ENCODE measurements at regions not wholly inside any gene's neighbourhood (a gene's known extent, or its start where the extent isn't known, plus 50 kb on each side); places are given as distances from the start of the nearest gene placed in this dataset.
"Not testable (repeated sequence)": the region's sequence is repeated elsewhere in the genome, so short reads cannot be mapped to it uniquely, and the experiment has no call there.

GRCh38 chr19:27851543-27852060 lies 1361.3 kb downstream of the UQCRFS1 start:
- DNase-seq (ENCODE audit: low read depth in 2 of 2) = no peak

- no peak for DNase-seq (ENCODE audit: low read depth in 2 of 2)
Observed at GRCh38 chr19:27851002-27851481, 1361.9 kb downstream of the UQCRFS1 start.

- DNase-seq (ENCODE audit: low read depth in 2 of 2) = no peak
Observed at GRCh38 chr19:27846944-27847343, 1366.0 kb downstream of the UQCRFS1 start.

- DNase-seq (ENCODE audit: low read depth in 2 of 2) = no peak
Observed at GRCh38 chr19:27844261-27844660, 1368.7 kb downstream of the UQCRFS1 start.

- no peak for DNase-seq (ENCODE audit: low read depth in 2 of 2)
Observed at GRCh38 chr19:27843861-27844260, 1369.1 kb downstream of the UQCRFS1 start.

- DNase-seq (ENCODE audit: low read depth in 2 of 2) = no peak
Observed at GRCh38 chr19:27833031-27833430, 1379.9 kb downstream of the UQCRFS1 start.

GRCh38 chr19:27828829-27829228 lies 1384.1 kb downstream of the UQCRFS1 start:
- DNase-seq (ENCODE audit: low read depth in 2 of 2) = no peak

- no peak for DNase-seq (ENCODE audit: low read depth in 2 of 2)
Observed at GRCh38 chr19:27824108-27824507, 1388.8 kb downstream of the UQCRFS1 start.

- DNase-seq (ENCODE audit: low read depth in 2 of 2) = no peak
Observed at GRCh38 chr19:27822336-27822735, 1390.6 kb downstream of the UQCRFS1 start.

- no peak for DNase-seq (ENCODE audit: low read depth in 2 of 2)
Observed at GRCh38 chr19:27821418-27822018, 1391.4 kb downstream of the UQCRFS1 start.

GRCh38 chr19:27815985-27816384 lies 1397.0 kb downstream of the UQCRFS1 start:
- no peak for DNase-seq (ENCODE audit: low read depth in 2 of 2)

- not testable (repeated sequence) for DNase-seq (ENCODE audit: low read depth in 2 of 2)
Observed at GRCh38 chr19:27814834-27815233, 1398.1 kb downstream of the UQCRFS1 start.

GRCh38 chr19:27814274-27814673 lies 1398.7 kb downstream of the UQCRFS1 start:
- not testable (repeated sequence) for DNase-seq (ENCODE audit: low read depth in 2 of 2)

- DNase-seq (ENCODE audit: low read depth in 2 of 2) = no peak
Observed at GRCh38 chr19:27806471-27807070, 1406.4 kb downstream of the UQCRFS1 start.

GRCh38 chr19:27805848-27806247 lies 1407.1 kb downstream of the UQCRFS1 start:
- no peak for DNase-seq (ENCODE audit: low read depth in 2 of 2)

- DNase-seq (ENCODE audit: low read depth in 2 of 2) = not testable (repeated sequence)
Observed at GRCh38 chr19:27802293-27802692, 1410.7 kb downstream of the UQCRFS1 start.

GRCh38 chr19:27796540-27796939 lies 1416.4 kb downstream of the UQCRFS1 start:
- no peak for DNase-seq (ENCODE audit: low read depth in 2 of 2)

GRCh38 chr19:27796073-27796472 lies 1416.9 kb downstream of the UQCRFS1 start:
- DNase-seq (ENCODE audit: low read depth in 2 of 2) = no peak

GRCh38 chr19:27795369-27795768 lies 1417.6 kb downstream of the UQCRFS1 start:
- DNase-seq (ENCODE audit: low read depth in 2 of 2) = no peak

GRCh38 chr19:27794494-27795042 lies 1418.4 kb downstream of the UQCRFS1 start:
- no peak for DNase-seq (ENCODE audit: low read depth in 2 of 2)

- DNase-seq (ENCODE audit: low read depth in 2 of 2) = peak; percentile 83 to 89
Observed at GRCh38 chr19:27793644-27794493, 1419.1 kb downstream of the UQCRFS1 start.

GRCh38 chr19:27793128-27793643 lies 1419.8 kb downstream of the UQCRFS1 start:
- DNase-seq (ENCODE audit: low read depth in 2 of 2) = peak in 1 of 2 donors; percentile 54
